Liver (tissue), 8 donors: ENCODE measurements at regions not wholly inside any gene's neighbourhood (a gene's known extent, or its start where the extent isn't known, plus 50 kb on each side); places are given as distances from the start of the nearest gene placed in this dataset.

Source experiments
- DNase-seq: peaks from one replicate; pipeline ENCODE4 v3.0.0-alpha.2; 2017; ENCODE audit warnings: low spot score
- H3K27ac ChIP-seq, 2 donors: one replicate each; pipeline ENCODE4 v1.7.0; 2013; ENCODE audit warnings: inconsistent platforms in 2 of 2, low read length in 2 of 2, control low read depth in 1 of 2, low read depth in 1 of 2, mild to moderate bottlenecking in 1 of 2
- H3K27me3 ChIP-seq, 4 donors: one replicate each; pipeline versions ENCODE4 v1.6.1 to v1.7.0; 2013; ENCODE audit warnings: low read length in 3 of 4, inconsistent platforms in 1 of 4, mild to moderate bottlenecking in 1 of 4, moderate library complexity in 1 of 4; ENCODE audit not compliant: control insufficient read depth in 4 of 4, insufficient read depth in 4 of 4
- H3K36me3 ChIP-seq, 4 donors: one replicate each; pipeline versions ENCODE4 v1.6.1 to v1.7.0; 2013; ENCODE audit warnings: low read length in 3 of 4, mild to moderate bottlenecking in 3 of 4, low read depth in 1 of 4, moderate library complexity in 1 of 4; ENCODE audit not compliant: control insufficient read depth in 4 of 4, insufficient read depth in 3 of 4
- H3K4me1 ChIP-seq, 4 donors: one replicate each; pipeline versions ENCODE4 v1.6.1 to v1.7.0; 2013; ENCODE audit warnings: low read length in 3 of 4, mild to moderate bottlenecking in 3 of 4, moderate library complexity in 1 of 4; ENCODE audit not compliant: control insufficient read depth in 4 of 4, insufficient read depth in 4 of 4
- H3K4me3 ChIP-seq, 3 donors: one replicate each; pipeline versions ENCODE4 v1.6.1 to v1.7.0; 2013; ENCODE audit warnings: low read length in 3 of 3, control low read depth in 1 of 3, low read depth in 1 of 3, mild to moderate bottlenecking in 1 of 3
- H3K9ac ChIP-seq, 2 donors: one replicate each; pipeline ENCODE4 v1.7.0; 2013; ENCODE audit warnings: low read length in 2 of 2, mild to moderate bottlenecking in 2 of 2, moderate library complexity in 2 of 2, control low read depth in 1 of 2, low read depth in 1 of 2
- H3K9me3 ChIP-seq, 4 donors: one replicate each; pipeline versions ENCODE4 v1.6.1 to v1.7.0; 2013; ENCODE audit warnings: low read length in 3 of 4; ENCODE audit not compliant: control insufficient read depth in 4 of 4
- EGR1 ChIP-seq, 2 donors: IDR thresholded peaks; 2 replicates each; pipeline ENCODE4 v1.6.1; 2016 to 2018; ENCODE audit warnings: antibody characterized with exemption in 2 of 2, low read depth in 2 of 2
- FOXA1 ChIP-seq: IDR thresholded peaks from 2 replicates; pipeline ENCODE4 v1.6.1; 2016; ENCODE audit warnings: antibody characterized with exemption
- FOXA2 ChIP-seq: IDR thresholded peaks from 2 replicates; pipeline ENCODE4 v1.6.1; 2016; ENCODE audit warnings: antibody characterized with exemption
- GABPA ChIP-seq, 2 donors: IDR thresholded peaks in 1 of 2; conservative IDR thresholded peaks in 1 of 2; 2 replicates each; pipeline ENCODE4 v1.6.1; 2016; ENCODE audit warnings: antibody characterized with exemption in 2 of 2, mild to moderate bottlenecking in 1 of 2, moderate library complexity in 1 of 2
- HNF4A ChIP-seq, 2 donors: conservative IDR thresholded peaks; 2 replicates each; pipeline ENCODE4 v1.6.1; 2016; ENCODE audit warnings: antibody characterized with exemption in 2 of 2, mild to moderate bottlenecking in 2 of 2
- HNF4G ChIP-seq: IDR thresholded peaks from 2 replicates; pipeline ENCODE4 v1.6.1; 2016; ENCODE audit warnings: antibody characterized with exemption
- JUND ChIP-seq, 2 donors: IDR thresholded peaks; 2 replicates each; pipeline ENCODE4 v1.6.1; 2016; ENCODE audit warnings: antibody characterized with exemption in 2 of 2
- NR2F2 ChIP-seq: IDR thresholded peaks from 2 replicates; pipeline ENCODE4 v1.6.1; 2016; ENCODE audit warnings: antibody characterized with exemption
- RAD21 ChIP-seq, 2 donors: IDR thresholded peaks; 2 replicates each; pipeline ENCODE4 v1.6.1; 2016; ENCODE audit warnings: antibody characterized with exemption in 2 of 2, mild to moderate bottlenecking in 2 of 2
- RXRA ChIP-seq, 2 donors: IDR thresholded peaks; 2 replicates each; pipeline ENCODE4 v1.6.1; 2017 to 2018; ENCODE audit warnings: antibody characterized with exemption in 2 of 2, mild to moderate bottlenecking in 1 of 2
- SP1 ChIP-seq: IDR thresholded peaks from 2 replicates; pipeline ENCODE4 v1.6.1; 2018; ENCODE audit warnings: antibody characterized with exemption, mild to moderate bottlenecking
- TAF1 ChIP-seq: conservative IDR thresholded peaks from 2 replicates; pipeline ENCODE4 v1.6.1; 2016; ENCODE audit warnings: antibody characterized with exemption, mild to moderate bottlenecking
- YY1 ChIP-seq: IDR thresholded peaks from 2 replicates; pipeline ENCODE4 v1.6.1; 2016; ENCODE audit warnings: antibody characterized with exemption, mild to moderate bottlenecking
- WGBS: extraction: QIAGEN DNeasy Blood & Tissue Kit; methylation state at CpG from one replicate; pipeline ENCODE4 v1.1.7; 2013; 5-methylcytosine and 5-hydroxymethylcytosine counted together
- TF ChIP-seq, protein P1 (sequence below): IDR thresholded peaks from 2 replicates; pipeline ENCODE4 v1.6.1; 2016; ENCODE audit warnings: antibody characterized with exemption
- TF ChIP-seq, protein P2 (sequence below): IDR thresholded peaks from 2 replicates; pipeline ENCODE4 v1.6.1; 2016; ENCODE audit warnings: antibody characterized with exemption
- TF ChIP-seq, protein P3 (sequence below): fragments of 150-350 bp; IDR thresholded peaks from 2 replicates; pipeline ENCODE4 v1.5.1; 2017; ENCODE audit warnings: improper control_type of control experiment, low read depth, low read length; ENCODE audit not compliant: missing input control
- TF ChIP-seq, protein P4 (sequence below): IDR thresholded peaks from 2 replicates; pipeline ENCODE4 v1.6.1; 2016; ENCODE audit warnings: antibody characterized with exemption
- TF ChIP-seq, protein P5 (sequence below): IDR thresholded peaks from 2 replicates; pipeline ENCODE4 v1.6.1; 2016; ENCODE audit warnings: antibody characterized with exemption, mild to moderate bottlenecking
- donor health status: healthy.
- donor health status: healthy.
- donor health status: healthy.
- donor health status: healthy.
- donor health status: healthy.

DNA sequence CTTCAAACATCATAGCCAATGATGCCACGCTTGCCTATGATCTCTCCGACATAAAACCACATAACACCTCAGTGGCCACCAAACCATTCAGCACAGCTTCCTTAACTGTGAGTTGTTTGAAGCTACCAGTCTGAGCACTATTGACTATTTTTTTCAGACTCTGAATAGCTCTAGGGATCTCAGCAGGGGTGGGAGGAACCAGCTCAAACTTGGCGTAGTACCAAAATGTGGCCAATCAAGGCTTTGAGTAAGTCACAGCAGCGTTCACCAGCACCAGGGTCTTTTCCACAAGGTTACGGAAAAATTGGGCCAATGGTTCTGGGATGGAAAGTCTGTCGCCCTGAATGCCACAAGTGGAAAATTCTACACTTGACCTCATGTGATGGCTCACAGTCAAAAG is 70.6 kb downstream of the SMPDL3A start:
- H3K27me3 ChIP-seq, result peaks cover 0 to 3% (median 0%) of the 10 kb centered on the region in 4 donors
- no peaks in the 10 kb centered on the region for H3K9me3 ChIP-seq
- peaks cover 0 to 2% (median 0%) of the 10 kb centered on the region in 4 donors for H3K36me3 ChIP-seq
- 77% methylated on average over 6 of the region's 6 CpGs for WGBS
- no peak overlapping the region for H3K4me3 ChIP-seq
- H3K27ac ChIP-seq, result no peak overlapping the region
- no peak for DNase-seq
- TF ChIP-seq FOXA2, result no peak
- TF ChIP-seq HNF4A (conservative IDR thresholded peaks at IDR 0.05), result no peak
- TF ChIP-seq, protein P1, sequence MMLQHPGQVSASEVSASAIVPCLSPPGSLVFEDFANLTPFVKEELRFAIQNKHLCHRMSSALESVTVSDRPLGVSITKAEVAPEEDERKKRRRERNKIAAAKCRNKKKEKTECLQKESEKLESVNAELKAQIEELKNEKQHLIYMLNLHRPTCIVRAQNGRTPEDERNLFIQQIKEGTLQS, result no peak
- TF ChIP-seq JUND (IDR thresholded peaks at IDR 0.05), result no peak
- TF ChIP-seq, protein P2, sequence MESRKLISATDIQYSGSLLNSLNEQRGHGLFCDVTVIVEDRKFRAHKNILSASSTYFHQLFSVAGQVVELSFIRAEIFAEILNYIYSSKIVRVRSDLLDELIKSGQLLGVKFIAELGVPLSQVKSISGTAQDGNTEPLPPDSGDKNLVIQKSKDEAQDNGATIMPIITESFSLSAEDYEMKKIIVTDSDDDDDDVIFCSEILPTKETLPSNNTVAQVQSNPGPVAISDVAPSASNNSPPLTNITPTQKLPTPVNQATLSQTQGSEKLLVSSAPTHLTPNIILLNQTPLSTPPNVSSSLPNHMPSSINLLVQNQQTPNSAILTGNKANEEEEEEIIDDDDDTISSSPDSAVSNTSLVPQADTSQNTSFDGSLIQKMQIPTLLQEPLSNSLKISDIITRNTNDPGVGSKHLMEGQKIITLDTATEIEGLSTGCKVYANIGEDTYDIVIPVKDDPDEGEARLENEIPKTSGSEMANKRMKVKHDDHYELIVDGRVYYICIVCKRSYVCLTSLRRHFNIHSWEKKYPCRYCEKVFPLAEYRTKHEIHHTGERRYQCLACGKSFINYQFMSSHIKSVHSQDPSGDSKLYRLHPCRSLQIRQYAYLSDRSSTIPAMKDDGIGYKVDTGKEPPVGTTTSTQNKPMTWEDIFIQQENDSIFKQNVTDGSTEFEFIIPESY, result no peak
- no peak for TF ChIP-seq TAF1
- no peak for TF ChIP-seq GABPA (IDR thresholded peaks at IDR 0.05 in 1 of 2, conservative IDR thresholded peaks at IDR 0.05 in 1 of 2)
- TF ChIP-seq SP1, result no peak
- TF ChIP-seq NR2F2, result no peak
- TF ChIP-seq EGR1 (IDR thresholded peaks at IDR 0.05; ENCODE audit: low read depth in 2 of 2), result no peak
- no peak for TF ChIP-seq RXRA (IDR thresholded peaks at IDR 0.05)
- TF ChIP-seq, protein P3, sequence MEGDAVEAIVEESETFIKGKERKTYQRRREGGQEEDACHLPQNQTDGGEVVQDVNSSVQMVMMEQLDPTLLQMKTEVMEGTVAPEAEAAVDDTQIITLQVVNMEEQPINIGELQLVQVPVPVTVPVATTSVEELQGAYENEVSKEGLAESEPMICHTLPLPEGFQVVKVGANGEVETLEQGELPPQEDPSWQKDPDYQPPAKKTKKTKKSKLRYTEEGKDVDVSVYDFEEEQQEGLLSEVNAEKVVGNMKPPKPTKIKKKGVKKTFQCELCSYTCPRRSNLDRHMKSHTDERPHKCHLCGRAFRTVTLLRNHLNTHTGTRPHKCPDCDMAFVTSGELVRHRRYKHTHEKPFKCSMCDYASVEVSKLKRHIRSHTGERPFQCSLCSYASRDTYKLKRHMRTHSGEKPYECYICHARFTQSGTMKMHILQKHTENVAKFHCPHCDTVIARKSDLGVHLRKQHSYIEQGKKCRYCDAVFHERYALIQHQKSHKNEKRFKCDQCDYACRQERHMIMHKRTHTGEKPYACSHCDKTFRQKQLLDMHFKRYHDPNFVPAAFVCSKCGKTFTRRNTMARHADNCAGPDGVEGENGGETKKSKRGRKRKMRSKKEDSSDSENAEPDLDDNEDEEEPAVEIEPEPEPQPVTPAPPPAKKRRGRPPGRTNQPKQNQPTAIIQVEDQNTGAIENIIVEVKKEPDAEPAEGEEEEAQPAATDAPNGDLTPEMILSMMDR, result no peak
- no peak for TF ChIP-seq RAD21 (IDR thresholded peaks at IDR 0.05)
- TF ChIP-seq, protein P4, sequence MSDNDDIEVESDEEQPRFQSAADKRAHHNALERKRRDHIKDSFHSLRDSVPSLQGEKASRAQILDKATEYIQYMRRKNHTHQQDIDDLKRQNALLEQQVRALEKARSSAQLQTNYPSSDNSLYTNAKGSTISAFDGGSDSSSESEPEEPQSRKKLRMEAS, result no peak
- TF ChIP-seq HNF4G, result no peak
- H3K4me1 ChIP-seq, result no peaks in the 10 kb centered on the region
- H3K9ac ChIP-seq, result no peak overlapping the region

DNA sequence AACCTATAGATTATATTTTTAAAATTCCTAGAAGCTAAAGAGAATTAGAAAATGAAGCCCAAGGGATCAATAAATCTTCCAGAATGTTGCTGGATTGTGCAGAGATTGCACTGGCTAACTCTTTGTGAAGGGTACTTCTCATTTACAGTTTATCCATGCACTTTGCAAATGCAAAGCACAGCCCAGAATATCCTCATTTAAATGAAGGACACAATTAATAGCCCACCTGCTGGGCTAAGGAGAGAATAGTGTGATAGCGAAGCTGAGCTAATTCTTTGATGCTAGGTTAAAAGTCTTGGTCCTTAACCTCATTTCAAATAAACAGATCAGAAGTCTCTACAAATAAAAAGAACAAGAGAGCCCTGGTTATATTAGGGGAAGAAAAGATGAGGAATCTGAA is 72.5 kb downstream of the SMPDL3A start:
- H3K27ac ChIP-seq, result no peak overlapping the region
- H3K9ac ChIP-seq, result no peak overlapping the region
- H3K9me3 ChIP-seq, result no peaks in the 10 kb centered on the region
- TF ChIP-seq HNF4G (no peak), RXRA (IDR thresholded peaks at IDR 0.05) (no peak), TAF1 (no peak), FOXA1 (no peak), EGR1 (IDR thresholded peaks at IDR 0.05; ENCODE audit: low read depth in 2 of 2) (no peak), YY1 (no peak), HNF4A (conservative IDR thresholded peaks at IDR 0.05) (no peak), JUND (IDR thresholded peaks at IDR 0.05) (no peak), RAD21 (IDR thresholded peaks at IDR 0.05) (no peak)
- TF ChIP-seq, protein P4, result no peak
- TF ChIP-seq, protein P5, sequence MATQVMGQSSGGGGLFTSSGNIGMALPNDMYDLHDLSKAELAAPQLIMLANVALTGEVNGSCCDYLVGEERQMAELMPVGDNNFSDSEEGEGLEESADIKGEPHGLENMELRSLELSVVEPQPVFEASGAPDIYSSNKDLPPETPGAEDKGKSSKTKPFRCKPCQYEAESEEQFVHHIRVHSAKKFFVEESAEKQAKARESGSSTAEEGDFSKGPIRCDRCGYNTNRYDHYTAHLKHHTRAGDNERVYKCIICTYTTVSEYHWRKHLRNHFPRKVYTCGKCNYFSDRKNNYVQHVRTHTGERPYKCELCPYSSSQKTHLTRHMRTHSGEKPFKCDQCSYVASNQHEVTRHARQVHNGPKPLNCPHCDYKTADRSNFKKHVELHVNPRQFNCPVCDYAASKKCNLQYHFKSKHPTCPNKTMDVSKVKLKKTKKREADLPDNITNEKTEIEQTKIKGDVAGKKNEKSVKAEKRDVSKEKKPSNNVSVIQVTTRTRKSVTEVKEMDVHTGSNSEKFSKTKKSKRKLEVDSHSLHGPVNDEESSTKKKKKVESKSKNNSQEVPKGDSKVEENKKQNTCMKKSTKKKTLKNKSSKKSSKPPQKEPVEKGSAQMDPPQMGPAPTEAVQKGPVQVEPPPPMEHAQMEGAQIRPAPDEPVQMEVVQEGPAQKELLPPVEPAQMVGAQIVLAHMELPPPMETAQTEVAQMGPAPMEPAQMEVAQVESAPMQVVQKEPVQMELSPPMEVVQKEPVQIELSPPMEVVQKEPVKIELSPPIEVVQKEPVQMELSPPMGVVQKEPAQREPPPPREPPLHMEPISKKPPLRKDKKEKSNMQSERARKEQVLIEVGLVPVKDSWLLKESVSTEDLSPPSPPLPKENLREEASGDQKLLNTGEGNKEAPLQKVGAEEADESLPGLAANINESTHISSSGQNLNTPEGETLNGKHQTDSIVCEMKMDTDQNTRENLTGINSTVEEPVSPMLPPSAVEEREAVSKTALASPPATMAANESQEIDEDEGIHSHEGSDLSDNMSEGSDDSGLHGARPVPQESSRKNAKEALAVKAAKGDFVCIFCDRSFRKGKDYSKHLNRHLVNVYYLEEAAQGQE, result no peak
- TF ChIP-seq, protein P2, result no peak
- TF ChIP-seq, protein P3, result no peak
- no peaks in the 10 kb centered on the region for H3K36me3 ChIP-seq
- no peak for DNase-seq
- no peak overlapping the region for H3K4me3 ChIP-seq
- no peaks in the 10 kb centered on the region for H3K4me1 ChIP-seq
- H3K27me3 ChIP-seq, result peaks cover 0 to 3% (median 0%) of the 10 kb centered on the region in 4 donors
- 28% methylated on average over 1 of the region's 1 CpG for whole genome bisulfite sequencing
